HepG2 (cell line): ENCODE measurements at regions not wholly inside any gene's neighbourhood (a gene's known extent, or its start where the extent isn't known, plus 50 kb on each side); places are given as distances from the start of the nearest gene placed in this dataset.

ENCODE experiments used
- ATAC-seq: fragments of 200-7000 bp; cut with Tn5 transposase; 3 replicates; pipeline ENCODE4 v1.9.1; 2020; ENCODE audit warnings: mild to moderate bottlenecking, moderate library complexity
- BruUV-seq: library from RNA; stranded (reverse); fragments of 400-500 nt; replicated peaks from 2 replicates; lab custom pipeline; 2021; lab: Mats Ljungman, UMichigan
- CTCF ChIA-PET: fragments of 300-600 bp; formaldehyde crosslinking; extraction: SDS; loops from one replicate; lab custom pipeline; 2021; ENCODE audit warnings: low total read pairs, inconsistent platforms, low intra/inter-chr PET ratio; lab: Yijun Ruan, JAX
- POLR2A ChIA-PET: fragments of 350-600 bp; sonication (Branson Sonifier 250); formaldehyde crosslinking; loops from one replicate; lab custom pipeline; 2020; ENCODE audit warnings: antibody characterized with exemption, inconsistent platforms; lab: Yijun Ruan, JAX
- DNase-seq: peaks from one replicate; pipeline ENCODE4 v3.0.0-alpha.2; 2015; ENCODE audit warnings: low spot score
- FAIRE-seq: peaks from 3 replicates; lab custom pipeline; 2011; peaks lifted over from hg19 to GRCh38; lab: Jason Lieb, UNC
- H2AFZ ChIP-seq: one replicate; pipeline ENCODE4 v1.6.1; 2011; ENCODE audit warnings: low read length, inconsistent platforms
- H3K27ac ChIP-seq: fragments of 300-600 bp; 3 replicates; pipeline ENCODE4 v1.8.0; 2011; ENCODE audit warnings: mixed run types, mild to moderate bottlenecking, mixed read lengths, low read length, inconsistent platforms; ENCODE audit not compliant: insufficient read depth; ENCODE audit errors: extremely low read length
- H3K27me3 ChIP-seq, 2 experiments: fragments of 200-600 bp in 1 of 2; 2 replicates in 1 of 2; 3 replicates in 1 of 2; pipeline versions ENCODE4 v1.6.0 to v1.8.0; 2011; ENCODE audit warnings: low read length in 2 of 2, mild to moderate bottlenecking in 2 of 2, moderate library complexity in 2 of 2, inconsistent platforms in 1 of 2; ENCODE audit not compliant: insufficient read depth in 2 of 2, control insufficient read depth in 1 of 2
- H3K36me3 ChIP-seq, 2 experiments: fragments of 200-600 bp in 1 of 2; replicated peaks in 1 of 2; 2 replicates in 1 of 2; 3 replicates in 1 of 2; pipeline versions ENCODE4 v1.5.1 to v1.8.0; 2011; ENCODE audit warnings: low read length in 2 of 2, inconsistent platforms in 1 of 2; ENCODE audit not compliant: insufficient read depth in 2 of 2, control insufficient read depth in 1 of 2
- H3K4me1 ChIP-seq: 2 replicates; pipeline ENCODE4 v1.5.1; 2012; ENCODE audit warnings: low read length, inconsistent platforms; ENCODE audit not compliant: insufficient read depth
- H3K4me2 ChIP-seq: 2 replicates; pipeline ENCODE4 v1.6.0; 2011; ENCODE audit warnings: low read depth, low read length, inconsistent platforms
- H3K4me3 ChIP-seq, 3 experiments: fragments of 200-600 bp in 1 of 3; sonication (generic), shearing (Covaris generic) in 1 of 3; replicated peaks in 1 of 3; 2 replicates each; pipeline ENCODE4 v1.5.1; 2011 to 2016; ENCODE audit warnings: low read length in 3 of 3, inconsistent platforms in 2 of 3, low read depth in 2 of 3, mild to moderate bottlenecking in 2 of 3, control low read depth in 1 of 3, mixed read lengths in 1 of 3; ENCODE audit not compliant: insufficient read depth in 1 of 3
- H3K79me2 ChIP-seq: one replicate; pipeline ENCODE4 v1.6.1; 2011; ENCODE audit warnings: low read length, inconsistent platforms; ENCODE audit not compliant: insufficient read depth
- H3K9ac ChIP-seq: 2 replicates; pipeline ENCODE4 v1.6.0; 2011; ENCODE audit warnings: mild to moderate bottlenecking, low read depth, low read length, inconsistent platforms; ENCODE audit not compliant: insufficient read depth
- H3K9me3 ChIP-seq: 2 replicates; pipeline ENCODE4 v1.5.1; 2012; ENCODE audit warnings: mild to moderate bottlenecking, low read length
- H4K20me1 ChIP-seq: 2 replicates; pipeline ENCODE4 v1.6.0; 2011; ENCODE audit warnings: inconsistent platforms, mild to moderate bottlenecking, low read length, moderate library complexity; ENCODE audit not compliant: insufficient read depth
- AFF4 ChIP-seq: sonication (generic); formaldehyde crosslinking; IDR thresholded peaks from 2 replicates; pipeline ENCODE4 v1.4.0; 2020; ENCODE audit warnings: missing genetic modification reagents
- FOXK1 ChIP-seq: sonication (generic); formaldehyde crosslinking; IDR thresholded peaks from 2 replicates; pipeline ENCODE4 v1.4.0; 2020; ENCODE audit warnings: low read depth, missing genetic modification reagents, borderline replicate concordance
- MED1 ChIP-seq: sonication (generic); formaldehyde crosslinking; IDR thresholded peaks from 2 replicates; pipeline ENCODE4 v1.4.0; 2020; ENCODE audit warnings: missing genetic modification reagents
- RAD21 ChIP-seq: fragments of 450-650 bp; formaldehyde crosslinking; IDR thresholded peaks from 2 replicates; pipeline ENCODE4 v1.5.0; 2020; ENCODE audit warnings: mild to moderate bottlenecking
- ZEB1 ChIP-seq: IDR thresholded peaks from 2 replicates; pipeline ENCODE4 v1.6.1; 2012; ENCODE audit warnings: mild to moderate bottlenecking, low read depth, inconsistent platforms; ENCODE audit not compliant: insufficient replicate concordance
- ZNF224 ChIP-seq: sonication (generic); formaldehyde crosslinking; IDR thresholded peaks from 2 replicates; pipeline ENCODE4 v1.5.0; 2020; ENCODE audit warnings: mild to moderate bottlenecking, missing genetic modification reagents
- WGBS: methylation state at CpG from one replicate; pipeline ENCODE4 v1.1.6; 2017; ENCODE audit warnings: low lambda C conversion rate; 5-methylcytosine and 5-hydroxymethylcytosine counted together
- in situ Hi-C: cut with HindIII; loops from 2 replicates; pipeline ENCODE4 v1.10.0; 2017; ENCODE audit warnings: low pct_unique_long_range_greater_than_20kb; ENCODE audit not compliant: extremely low pct_ligation_motif_present
- intact Hi-C: fragments of 100-400 bp; cut with micrococcal nuclease; formaldehyde crosslinking; loops from one replicate; pipeline ENCODE4 v1.10.0; 2022; ENCODE audit not compliant: unreplicated experiment

GRCh38 chr16:48950184-48950583 lies 331.5 kb downstream of the CBLN1 start:
- Histone ChIP-seq H2AFZ (no peak overlapping the region), H3K4me3 (no peak overlapping the region), H3K36me3 (no peaks in the 10 kb centered on the region), H3K9ac (no peak overlapping the region), H3K79me2 (no peaks in the 10 kb centered on the region), H4K20me1 (no peaks in the 10 kb centered on the region), H3K9me3 (no peaks in the 10 kb centered on the region), H3K27me3 (peaks cover under 1 to 2% of the 10 kb centered on the region in 2 experiments; a peak in 2 of 5 replicates), H3K27ac (no peak overlapping the region), H3K4me2 (no peak overlapping the region), H3K4me1 (no peaks in the 10 kb centered on the region)
- intact Hi-C loops = no loop called here
- no peak for FAIRE-seq
- ChIA-PET POLR2A (no interaction called here), CTCF (no interaction called here)
- no TSS peak for BruUV-seq
- ATAC-seq = no peak
- in situ Hi-C loops = no loop called here
- TF ChIP-seq FOXK1 (CRISPR knock-in tag) (no peak), AFF4 (CRISPR knock-in tag) (no peak), ZNF224 (CRISPR knock-in tag) (no peak), RAD21 (CRISPR knock-in tag) (no peak), ZEB1 (no peak), MED1 (no peak)
- no peak for DNase-seq
- WGBS = 11% methylated on average over 2 of the region's 2 CpGs
